Transverse colon (tissue), 3 donors: ENCODE measurements at regions not wholly inside any gene's neighbourhood (a gene's known extent, or its start where the extent isn't known, plus 50 kb on each side); places are given as distances from the start of the nearest gene placed in this dataset.

Experiments used
- POLR2A ChIP-seq: fragments of 450-650 bp; IDR thresholded peaks from one replicate; pipeline ENCODE4 v1.6.1; 2016; ENCODE audit warnings: antibody characterized with exemption, mild to moderate bottlenecking, moderate library complexity
- TF ChIP-seq, protein P1 (sequence below), 5 experiments: fragments of 200-600 bp in 3 of 5; fragments of 450-650 bp in 2 of 5; sonication (generic) in 3 of 5; IDR thresholded peaks; 1 replicate in 2 of 5; 2 replicates in 3 of 5; pipeline ENCODE4 v1.5.1; 2016 to 2017; ENCODE audit warnings: antibody characterized with exemption in 5 of 5, inconsistent platforms in 3 of 5, mild to moderate bottlenecking in 2 of 5, moderate library complexity in 1 of 5

- TF ChIP-seq, protein P1, sequence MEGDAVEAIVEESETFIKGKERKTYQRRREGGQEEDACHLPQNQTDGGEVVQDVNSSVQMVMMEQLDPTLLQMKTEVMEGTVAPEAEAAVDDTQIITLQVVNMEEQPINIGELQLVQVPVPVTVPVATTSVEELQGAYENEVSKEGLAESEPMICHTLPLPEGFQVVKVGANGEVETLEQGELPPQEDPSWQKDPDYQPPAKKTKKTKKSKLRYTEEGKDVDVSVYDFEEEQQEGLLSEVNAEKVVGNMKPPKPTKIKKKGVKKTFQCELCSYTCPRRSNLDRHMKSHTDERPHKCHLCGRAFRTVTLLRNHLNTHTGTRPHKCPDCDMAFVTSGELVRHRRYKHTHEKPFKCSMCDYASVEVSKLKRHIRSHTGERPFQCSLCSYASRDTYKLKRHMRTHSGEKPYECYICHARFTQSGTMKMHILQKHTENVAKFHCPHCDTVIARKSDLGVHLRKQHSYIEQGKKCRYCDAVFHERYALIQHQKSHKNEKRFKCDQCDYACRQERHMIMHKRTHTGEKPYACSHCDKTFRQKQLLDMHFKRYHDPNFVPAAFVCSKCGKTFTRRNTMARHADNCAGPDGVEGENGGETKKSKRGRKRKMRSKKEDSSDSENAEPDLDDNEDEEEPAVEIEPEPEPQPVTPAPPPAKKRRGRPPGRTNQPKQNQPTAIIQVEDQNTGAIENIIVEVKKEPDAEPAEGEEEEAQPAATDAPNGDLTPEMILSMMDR (IDR thresholded peaks at IDR 0.05): no peak
- TF ChIP-seq POLR2A: no peak
These were observed 189.8 kb upstream of the TCF4 start for GRCh38 chr18:55777666-55778304.
